ENCODE measurements at regions not wholly inside any gene's neighbourhood (a gene's known extent, or its start where the extent isn't known, plus 50 kb on each side); places are given as distances from the start of the nearest gene placed in this dataset.

DNA sequence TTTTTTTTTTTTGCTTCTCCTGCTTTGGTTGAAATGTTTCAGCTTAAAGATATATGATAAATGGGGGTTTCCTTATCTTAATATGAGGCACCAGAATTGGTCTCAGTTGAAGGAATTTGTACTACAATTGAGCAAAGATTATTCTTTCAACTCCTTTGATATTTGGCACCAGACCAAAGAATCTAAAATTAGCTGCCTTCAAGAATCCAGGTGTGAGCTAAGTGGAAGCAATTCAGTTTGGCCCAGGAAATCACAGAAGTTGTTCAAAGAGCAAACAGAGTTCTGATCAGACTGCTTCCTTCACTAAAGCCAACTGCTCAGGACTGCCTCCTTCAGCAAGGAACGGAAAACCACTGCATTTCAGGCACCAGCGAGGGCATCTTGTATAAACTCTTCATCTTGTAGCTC, 68.3 kb upstream of the BCAR3 start:
- ChIA-PET CTCF (interaction anchor here (0.7 kb wide), 1 partner anchor 33 kb away, joined by 4 read pairs; no protein-coding TSS in a partner anchor), POLR2A (interaction anchor here (0.6 kb wide), 1 partner anchor 574 kb away, joined by 3 read pairs; no protein-coding TSS in a partner anchor)

DNA sequence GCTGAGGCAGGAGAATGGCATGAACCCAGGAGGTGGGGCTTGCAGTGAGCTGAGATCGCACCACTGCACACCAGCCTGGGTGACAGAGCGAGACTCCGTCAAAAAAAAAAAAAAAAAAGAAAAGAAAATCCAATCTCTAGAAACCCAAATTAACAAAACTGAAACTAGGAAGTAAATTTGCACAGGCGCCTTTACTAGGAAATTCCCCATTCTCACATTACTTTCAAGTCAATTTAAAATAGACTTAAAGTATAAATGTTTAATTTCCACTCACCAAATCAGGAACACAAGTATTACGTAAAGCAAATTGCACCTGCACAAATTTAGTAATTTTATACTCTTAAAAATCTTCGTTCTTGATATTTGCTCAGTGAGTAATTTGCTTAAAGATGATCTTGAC, 67.8 kb upstream of the BCAR3 start:
- ChIA-PET CTCF (interaction anchor here (0.7 kb wide), 1 partner anchor 32 kb away, joined by 4 read pairs; no protein-coding TSS in a partner anchor), POLR2A (interaction anchor here (0.6 kb wide), 1 partner anchor 574 kb away, joined by 3 read pairs; no protein-coding TSS in a partner anchor)

DNA sequence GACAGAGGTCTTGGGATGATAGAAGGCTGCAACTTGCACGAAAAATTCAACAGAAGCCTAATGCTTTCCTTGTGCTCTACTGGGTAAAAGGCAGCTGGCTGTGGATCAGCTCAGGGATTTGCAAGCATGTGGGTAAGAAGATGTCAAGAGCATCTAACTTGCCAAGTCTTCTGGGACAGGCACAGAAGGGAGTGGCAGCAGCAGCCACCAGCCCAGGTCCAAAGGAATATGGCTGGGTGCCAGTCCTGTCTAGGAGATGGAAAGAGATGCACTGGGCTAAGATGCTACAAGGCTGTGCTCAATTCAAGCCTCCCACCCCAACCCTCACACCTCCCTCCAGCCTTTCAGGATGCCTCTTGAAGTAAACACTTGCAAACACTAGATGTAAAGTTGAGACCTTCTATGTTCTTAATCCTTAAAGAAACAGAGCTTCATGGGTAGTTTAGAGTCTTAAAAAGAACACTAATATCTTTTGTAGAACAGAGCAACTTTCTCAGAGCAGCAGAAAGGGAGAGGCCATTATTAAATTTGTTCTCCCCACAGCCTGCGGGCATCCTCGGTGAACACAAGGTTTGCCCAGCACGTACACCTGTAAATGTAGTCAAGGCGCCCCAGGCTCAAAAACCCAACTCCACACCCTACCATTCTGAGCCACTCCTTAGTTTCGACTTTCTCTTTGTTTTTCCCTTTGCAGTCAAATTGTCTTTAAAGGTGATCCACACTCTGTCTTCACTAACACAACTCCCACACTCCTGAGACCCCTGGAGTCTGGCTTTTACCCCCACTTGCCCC, 64.6 kb upstream of the BCAR3 start:
- POLR2A ChIA-PET = no interaction called here

DNA sequence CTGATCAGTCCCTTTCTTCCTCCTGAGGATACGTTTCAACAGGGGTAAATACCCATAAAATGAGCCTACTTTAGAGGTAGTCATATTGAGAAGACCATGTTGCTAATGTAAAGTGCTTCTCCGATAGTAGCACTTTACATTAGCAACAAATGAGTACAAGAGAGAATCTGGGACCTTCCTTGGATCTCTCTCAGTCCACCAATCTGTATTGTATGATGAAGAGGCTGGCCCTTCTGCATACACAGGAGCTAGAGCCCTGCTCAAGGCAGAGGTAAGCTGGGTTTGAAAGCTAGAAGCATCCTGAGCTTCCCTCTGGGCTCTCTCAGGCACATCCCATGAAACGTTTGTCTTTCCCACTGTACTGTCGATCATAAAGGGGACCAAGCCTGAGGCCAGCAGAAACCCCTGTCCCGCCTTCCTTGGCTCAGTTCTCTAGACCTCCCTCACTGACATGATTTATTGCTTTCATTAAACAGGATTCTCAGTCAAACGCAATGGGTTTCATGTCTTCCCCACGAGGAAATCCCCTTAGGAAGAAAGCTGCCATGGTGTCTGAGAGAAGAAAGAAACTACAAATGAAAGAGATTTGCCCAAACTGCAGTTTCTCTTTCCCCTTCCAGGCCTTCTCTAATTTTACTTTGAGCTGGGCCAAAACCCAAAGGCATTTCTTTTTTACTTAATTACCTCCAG, 62.8 kb upstream of the BCAR3 start:
- ChIA-PET CTCF (no interaction called here), POLR2A (no interaction called here)

More for the DNA sequence above, 64.6 kb upstream of the BCAR3 start:
- CTCF ChIA-PET = no interaction called here

DNA sequence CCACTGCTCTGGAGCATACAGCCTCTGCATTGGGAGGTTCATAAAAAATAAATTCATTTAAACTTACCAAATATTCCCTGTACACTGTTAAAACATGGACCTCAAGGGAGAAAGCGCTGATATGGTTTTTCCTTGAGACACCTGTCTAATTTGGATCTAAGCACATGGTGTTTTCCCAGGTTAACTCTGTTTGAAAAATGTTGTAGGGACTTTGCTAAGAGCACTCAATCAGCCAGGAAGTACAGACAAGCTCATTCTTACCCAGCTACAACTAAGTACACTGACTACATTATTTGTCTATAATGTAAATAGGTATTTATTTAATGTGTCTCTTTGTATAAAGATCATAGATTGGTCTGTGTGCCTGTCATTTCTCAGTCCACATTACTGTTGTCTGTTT, 61.8 kb upstream of the BCAR3 start:
- POLR2A ChIA-PET = no interaction called here
- CTCF ChIA-PET = no interaction called here

DNA sequence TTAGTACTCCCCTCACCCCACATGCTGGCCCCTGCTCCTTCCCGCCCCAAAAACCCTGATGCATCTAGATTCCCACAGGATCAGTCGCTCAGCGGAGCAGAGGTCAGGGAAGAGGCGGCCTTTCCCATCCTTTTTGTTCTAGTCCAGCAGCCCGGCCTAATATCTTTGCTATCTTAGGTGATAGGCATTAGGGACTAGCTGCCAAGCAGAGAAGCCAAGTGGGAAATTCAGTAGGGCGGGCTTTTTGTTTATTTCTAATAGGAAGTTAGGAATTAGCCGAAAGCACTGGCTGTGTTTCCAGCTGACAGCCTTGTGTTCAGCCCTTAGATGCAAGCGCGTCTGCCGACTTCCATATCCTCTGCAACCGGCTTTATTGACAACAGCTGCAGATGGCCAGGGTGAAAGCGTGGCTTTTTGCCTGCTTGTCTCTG, 59.0 kb upstream of the BCAR3 start:
- ChIA-PET POLR2A (no interaction called here), CTCF (no interaction called here)

DNA sequence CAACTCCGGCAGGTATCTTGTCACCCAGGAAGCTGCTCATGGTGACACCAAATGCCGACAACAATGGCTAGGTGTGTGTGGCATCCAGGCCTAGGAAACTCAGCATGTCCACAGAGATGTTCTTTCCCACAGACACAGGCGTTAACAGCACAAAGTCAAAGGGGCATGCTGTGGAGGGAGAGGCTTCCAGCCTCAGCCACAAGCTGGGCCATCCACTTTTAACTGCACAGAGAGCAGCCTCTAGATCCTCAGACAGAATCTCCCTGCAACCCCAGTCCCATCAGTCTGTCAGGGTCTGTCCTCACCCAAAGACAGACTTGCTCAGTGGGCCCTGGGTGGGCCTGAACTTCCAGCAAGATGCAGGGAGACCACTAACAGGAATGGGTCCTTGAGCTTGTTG, 58.5 kb upstream of the BCAR3 start:
- CTCF ChIA-PET = no interaction called here
- POLR2A ChIA-PET = no interaction called here

DNA sequence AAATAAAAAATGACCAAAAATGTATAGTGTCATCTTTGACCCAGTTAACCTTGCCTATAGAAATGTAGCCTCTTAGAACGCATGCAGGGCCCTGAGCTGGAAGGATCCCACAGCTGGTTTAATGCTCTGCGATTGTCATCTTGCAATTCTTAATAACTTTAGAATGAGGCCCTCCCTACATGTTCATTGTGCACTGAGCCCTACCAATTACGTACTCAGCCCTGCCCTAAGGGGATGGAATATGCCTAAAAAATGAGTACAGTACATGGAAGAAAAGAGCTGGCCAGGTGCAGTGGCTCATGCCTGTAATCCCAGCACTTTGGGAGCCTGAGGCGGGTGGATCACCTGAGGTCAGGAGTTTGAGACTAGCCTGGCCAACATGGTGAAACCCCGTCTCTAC, 57.8 kb upstream of the BCAR3 start:
- CTCF ChIA-PET = no interaction called here
- POLR2A ChIA-PET = no interaction called here

DNA sequence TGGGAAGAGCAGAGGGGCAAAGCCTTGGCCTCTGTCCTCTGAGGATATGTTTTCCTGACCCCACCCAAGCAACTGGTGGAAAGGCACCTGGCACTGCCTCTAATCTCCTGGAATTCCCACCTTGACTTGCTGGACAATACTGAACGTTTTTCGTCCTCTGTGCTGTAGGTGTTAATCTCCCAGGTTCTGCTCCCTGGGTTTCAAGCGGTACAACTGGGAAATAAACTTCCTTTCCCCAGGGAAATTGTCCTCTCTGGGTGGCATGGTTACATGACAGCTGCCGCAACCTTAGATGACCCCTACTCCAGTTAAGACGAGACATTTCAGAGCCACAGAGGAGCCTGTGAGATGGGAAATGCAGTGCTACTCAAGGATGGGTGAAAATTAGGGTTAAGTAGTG, 57.3 kb upstream of the BCAR3 start:
- ChIA-PET POLR2A (no interaction called here), CTCF (no interaction called here)

DNA sequence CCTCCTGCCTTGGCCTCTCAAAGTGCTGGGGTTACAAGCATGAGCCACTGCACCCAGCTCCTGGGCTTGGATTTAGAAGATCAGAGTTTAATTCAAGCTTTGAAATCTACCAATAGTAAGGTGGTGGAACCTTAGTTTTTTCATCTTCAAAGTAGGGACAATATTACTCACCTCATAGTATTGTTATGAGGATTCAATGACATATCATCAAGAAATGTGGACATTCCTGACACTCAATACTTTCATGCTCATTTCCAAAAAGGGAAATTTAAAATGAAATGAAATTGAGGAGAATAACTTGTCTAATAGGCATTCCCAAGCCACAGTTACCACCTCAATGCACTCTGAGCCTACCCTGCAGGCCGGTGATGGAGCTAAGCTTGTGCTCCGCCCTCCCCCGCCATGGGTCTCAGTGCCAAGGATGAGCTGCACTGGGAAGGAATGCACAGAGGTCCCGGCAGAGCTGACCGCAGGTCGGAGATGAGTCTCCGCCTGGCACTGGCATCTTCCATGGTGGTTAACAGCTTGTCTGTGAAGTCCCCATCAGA, 56.5 kb upstream of the BCAR3 start:
- ChIA-PET POLR2A (no interaction called here), CTCF (no interaction called here)

DNA sequence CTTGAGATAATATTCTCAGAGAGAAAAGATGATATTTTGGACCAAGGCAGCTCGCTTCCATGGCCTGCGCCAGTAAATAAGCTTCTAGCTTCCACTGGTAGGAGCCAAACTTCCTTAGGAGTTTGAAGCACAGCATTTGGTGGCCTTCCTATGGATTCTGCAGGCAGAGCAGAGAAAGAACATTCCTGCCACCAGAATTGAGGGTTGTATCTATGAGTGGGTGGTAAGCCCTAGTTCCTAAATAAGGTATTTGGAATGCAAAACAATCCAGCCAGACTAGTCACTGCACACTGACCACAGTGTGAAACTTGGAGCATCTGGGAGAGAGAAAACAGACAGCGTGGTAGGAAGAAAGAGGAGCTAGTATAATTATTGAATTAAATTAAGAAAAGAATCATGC, 54.1 kb upstream of the BCAR3 start:
- POLR2A ChIA-PET = no interaction called here
- CTCF ChIA-PET = interaction anchor here (0.7 kb wide), 1 partner anchor 250 kb away, joined by 3 read pairs; no protein-coding TSS in a partner anchor

DNA sequence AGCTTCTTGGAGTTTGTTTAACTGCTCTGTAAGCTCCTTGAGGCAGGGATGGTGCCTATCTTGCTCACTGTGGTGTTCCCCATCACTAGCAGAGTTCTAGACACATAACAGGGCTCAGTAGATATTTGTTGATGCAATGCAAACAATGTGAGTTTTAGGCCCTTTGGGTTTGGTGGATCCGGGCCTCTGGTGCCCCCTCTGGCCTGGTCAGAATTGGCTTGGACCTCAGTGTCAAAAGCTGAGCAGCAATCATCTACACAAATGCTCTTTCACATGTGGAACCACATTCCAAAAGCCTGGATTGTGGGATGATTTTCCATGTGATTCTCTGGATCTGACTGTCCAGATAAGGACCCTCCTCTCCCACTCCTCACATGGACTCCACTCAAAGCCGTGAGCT, 53.4 kb upstream of the BCAR3 start:
- ChIA-PET POLR2A (no interaction called here), CTCF (interaction anchor here (0.7 kb wide), 1 partner anchor 250 kb away, joined by 3 read pairs; no protein-coding TSS in a partner anchor)

DNA sequence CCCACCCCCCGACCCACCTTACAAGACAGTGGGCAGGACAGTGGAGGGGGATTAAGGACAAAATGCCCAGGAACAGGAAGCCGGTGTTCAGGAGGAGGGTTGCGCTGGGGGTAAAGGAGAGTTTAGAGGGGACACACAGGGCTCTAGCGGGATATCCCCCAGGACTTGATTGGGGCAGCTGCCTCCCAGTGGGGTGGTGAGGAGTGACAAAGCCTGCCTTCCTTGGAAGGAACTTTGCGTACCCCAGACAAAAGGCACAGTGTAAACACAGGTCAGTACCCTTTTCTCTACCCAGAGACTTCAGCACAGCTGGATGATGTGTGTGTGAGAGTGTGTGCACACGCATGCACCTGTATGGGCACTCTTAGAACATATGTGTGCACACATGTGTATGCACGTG, 51.7 kb upstream of the BCAR3 start:
- ChIA-PET POLR2A (no interaction called here), CTCF (no interaction called here)

DNA sequence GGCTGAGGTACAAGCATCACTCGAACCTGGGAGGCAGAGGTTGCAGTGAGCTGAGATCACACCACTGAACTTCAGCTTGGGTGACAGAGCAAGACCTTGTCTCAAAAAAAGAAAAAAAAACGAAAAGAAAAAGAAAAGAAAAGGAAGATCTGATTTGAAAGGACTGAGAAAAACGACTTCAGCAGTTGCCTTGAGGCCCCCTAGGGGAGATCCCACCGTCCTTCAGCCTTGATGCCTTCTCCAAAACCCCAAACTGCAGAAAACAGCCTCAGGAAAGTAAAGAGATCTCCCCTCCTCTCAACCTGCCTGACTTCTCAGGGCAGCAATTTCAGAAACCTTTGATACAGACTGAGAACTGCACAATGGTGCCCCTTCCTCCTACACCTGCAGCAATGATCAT, 50.9 kb upstream of the BCAR3 start:
- ChIA-PET POLR2A (no interaction called here), CTCF (no interaction called here)
